Stimulated activated CD4-positive, alpha-beta T cell treated with anti-CD3 and anti-CD28 coated beads, Interleukin-15, amount 100 ng/mL, for 24 hours (primary cell): ENCODE measurements at regions not wholly inside any gene's neighbourhood (a gene's known extent, or its start where the extent isn't known, plus 50 kb on each side); places are given as distances from the start of the nearest gene placed in this dataset.
"Not testable (repeated sequence)": the region's sequence is repeated elsewhere in the genome, so short reads cannot be mapped to it uniquely, and the experiment has no call there.

ENCODE experiments used
- DNase-seq: peaks from one replicate; pipeline ENCODE4 v3.0.0-alpha.2; 2020

DNA sequence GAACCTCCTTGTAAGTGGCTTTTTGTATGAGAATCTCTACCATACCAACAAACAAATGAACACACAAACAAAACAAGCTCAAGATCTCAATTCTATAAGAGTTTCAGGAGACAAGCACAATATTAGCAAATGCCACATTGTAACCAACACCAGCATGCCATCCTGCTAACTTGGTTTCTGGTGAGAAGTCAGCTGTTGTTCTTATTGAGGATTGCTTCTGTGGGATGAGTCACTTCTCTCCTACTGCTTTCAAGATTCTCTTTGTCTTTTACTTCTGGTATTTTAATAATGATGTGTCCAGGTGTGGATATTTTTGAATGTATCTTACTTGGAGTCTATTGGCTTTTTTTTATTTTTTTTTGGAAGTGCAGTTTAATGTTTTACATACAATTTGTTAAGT, 131.7 kb downstream of the BCL2L11 start:
- no peak for DNase-seq

DNA sequence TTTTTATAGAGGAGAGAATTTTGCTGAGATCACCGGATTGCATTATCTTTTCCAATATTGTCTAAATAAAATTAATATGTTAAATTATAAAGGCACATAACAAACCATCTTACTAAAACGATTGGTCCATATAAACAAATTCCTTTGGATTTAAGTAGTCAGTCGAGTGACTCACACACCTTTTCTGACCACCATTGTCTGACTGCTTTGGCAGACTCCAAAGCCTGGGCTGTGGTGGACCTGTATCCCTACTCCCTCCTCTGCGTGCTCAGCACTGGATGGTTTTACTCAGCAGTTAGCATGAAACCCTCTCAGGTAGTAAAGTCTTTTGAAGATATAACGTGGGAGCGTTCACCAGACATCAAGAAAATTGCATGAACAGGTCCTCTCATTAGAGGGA, 134.2 kb downstream of the BCL2L11 start:
- DNase-seq: not testable (repeated sequence)

DNA sequence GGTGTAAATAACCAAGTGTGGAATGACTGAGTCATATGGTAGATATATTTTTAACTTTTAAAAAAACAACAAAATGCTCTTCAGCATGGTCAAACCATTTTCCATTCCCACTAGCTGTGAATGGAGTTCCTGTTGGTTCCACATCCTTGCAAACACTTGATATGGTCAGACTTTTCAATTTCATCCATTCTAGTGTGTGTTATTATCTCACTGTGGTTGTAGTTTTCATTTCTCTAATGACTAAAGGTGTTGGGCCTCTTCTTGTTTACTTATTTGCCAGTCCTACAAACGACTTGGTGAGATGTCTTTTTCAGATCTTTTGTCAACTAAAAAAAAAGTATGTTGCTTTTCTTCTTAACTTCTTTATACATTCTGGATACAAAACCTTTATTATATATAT, 135.9 kb downstream of the BCL2L11 start:
- DNase-seq: not testable (repeated sequence)

DNA sequence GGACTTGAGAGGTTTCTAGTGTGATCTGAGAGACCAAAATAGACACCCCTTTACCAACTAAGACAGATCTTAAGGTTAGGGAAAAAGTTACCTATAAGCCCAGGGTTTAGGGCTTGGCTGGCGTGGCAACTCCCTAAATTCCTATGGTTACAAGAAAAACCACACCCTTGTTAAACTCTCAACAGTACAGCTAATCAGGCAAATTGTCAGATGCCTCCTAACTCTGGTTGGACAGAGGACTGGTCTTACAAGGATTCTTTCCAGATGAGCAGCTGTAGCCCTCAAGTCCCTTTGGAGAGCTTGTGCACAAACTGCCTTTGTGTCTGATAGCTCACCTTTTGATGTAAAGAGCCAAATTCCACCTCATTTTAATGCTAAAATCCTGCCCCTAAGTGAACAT, 136.9 kb downstream of the BCL2L11 start:
- not testable (repeated sequence) for DNase-seq

DNA sequence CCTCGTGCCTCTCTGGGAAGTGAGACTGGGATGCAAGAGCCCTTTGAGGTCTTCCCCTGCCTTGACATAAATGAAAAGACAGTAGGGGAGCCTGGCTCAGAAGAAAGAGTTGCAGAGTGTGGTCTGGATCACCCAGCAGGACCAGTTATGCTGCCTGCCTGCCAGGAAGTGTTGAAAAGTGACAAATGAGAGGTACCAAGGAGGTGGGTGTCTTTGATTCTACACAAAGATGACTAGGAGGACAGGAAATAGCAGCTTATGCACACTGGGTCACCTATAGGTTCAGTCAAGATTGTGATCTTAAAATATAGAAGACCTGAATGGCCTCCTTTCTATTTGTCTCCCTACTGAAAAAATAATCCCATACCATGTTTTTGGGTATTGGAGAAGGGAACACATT, 137.6 kb downstream of the BCL2L11 start:
- not testable (repeated sequence) for DNase-seq

DNA sequence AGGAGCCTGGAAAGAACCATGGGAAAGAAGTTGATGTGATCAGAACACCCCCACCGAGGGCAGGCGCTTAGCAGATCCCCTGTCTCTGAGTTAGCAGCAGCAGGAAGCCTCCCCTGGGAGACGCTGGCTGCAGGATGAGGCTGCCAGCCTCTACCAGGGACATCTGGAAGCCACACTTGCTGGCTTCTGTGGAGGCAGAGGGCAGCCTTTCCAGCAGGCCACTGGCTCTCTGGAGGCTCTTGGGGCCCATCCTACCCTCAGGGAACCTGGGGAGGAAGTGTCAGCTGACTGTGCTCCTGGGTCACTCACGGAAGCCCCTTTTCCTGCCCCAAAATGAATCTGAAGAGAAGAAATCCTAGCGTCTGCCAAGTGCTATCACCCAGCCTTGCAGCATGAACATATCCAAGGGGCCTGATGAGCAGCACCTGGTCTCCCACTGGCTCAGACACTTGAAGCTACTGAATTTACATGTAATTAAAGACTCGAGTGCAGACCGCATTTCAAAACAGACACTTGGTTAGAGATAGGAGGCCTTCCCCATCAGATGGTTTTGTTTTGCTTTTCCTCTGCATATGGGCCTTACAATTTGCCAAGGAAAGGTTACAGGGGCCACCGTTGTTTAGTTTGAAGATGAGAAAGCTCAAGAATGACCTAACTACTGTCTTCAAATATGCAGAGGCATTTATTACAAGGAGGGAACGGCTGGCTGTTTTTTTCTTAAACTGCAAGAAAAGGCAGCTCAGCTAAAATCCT, 142.1 kb downstream of the BCL2L11 start:
- DNase-seq: not testable (repeated sequence)

DNA sequence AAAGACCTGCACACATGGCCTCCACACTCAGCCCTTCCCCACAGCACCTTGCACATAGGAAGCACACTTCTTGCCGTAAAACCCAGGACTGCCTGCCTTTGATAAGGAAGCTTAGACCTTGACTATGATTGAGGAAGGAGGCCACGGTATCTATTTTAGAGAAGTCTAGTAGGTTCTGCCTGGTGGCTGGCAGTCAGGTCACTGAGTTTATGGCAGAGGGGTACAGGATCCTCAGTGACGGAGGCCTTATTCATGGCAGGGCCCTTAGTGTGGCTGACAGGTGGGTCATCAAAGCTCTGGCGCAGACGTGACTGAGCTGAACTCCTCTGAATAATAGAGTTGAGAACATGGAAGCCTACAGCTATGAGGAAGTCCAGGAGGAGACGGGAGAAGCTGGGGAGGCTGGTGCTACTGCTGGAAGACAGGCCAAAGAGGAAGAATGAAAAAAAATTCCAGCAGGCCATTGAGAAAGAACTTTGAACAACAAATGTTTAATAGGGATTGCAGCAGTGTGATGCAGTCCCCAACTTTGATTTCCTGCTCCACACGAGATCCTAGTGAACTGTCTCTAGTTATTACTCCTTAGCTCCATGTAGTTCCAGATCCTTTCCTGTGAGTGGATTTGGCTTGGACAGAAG, 142.8 kb downstream of the BCL2L11 start:
- DNase-seq: not testable (repeated sequence)

DNA sequence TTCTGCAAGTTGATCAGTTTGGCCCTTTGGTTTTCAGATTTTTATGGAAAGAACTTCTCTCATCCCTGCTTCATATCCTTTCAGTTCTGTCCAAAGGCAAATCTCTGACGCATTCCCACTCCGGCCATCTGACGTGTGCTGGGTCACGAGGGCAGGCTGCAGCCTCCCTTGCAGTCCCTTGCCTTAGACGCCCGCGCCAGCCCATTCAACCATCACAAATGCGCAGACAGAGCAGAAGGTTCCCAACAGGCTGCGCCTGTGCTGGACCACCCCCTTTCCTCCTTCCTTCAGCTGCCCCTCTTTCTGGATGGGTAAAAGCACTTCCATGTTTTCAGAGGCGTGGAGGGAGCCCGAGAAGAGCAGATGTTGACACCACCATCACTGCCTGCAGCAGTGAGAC, 144.2 kb downstream of the BCL2L11 start:
- not testable (repeated sequence) for DNase-seq

DNA sequence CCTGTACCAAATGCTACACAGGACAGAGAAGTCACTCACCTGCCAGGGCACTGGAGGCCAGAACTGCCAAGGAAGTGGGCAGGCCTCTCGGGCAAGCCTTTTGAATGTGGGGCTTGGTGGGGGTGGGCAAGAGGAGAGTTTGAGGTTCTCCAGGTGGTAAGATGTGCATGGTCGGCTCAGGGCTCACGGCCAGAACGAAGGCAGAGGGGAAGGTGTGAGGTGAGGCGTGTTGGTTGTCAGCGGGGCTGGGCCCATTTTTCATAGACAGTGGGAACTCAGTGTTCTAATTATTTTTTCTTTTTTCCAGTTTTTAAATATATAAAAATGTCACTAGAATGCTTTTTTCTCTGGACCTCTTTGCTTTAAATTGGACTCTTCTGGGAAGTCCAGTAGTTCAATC, 145.8 kb downstream of the BCL2L11 start:
- DNase-seq: not testable (repeated sequence)

DNA sequence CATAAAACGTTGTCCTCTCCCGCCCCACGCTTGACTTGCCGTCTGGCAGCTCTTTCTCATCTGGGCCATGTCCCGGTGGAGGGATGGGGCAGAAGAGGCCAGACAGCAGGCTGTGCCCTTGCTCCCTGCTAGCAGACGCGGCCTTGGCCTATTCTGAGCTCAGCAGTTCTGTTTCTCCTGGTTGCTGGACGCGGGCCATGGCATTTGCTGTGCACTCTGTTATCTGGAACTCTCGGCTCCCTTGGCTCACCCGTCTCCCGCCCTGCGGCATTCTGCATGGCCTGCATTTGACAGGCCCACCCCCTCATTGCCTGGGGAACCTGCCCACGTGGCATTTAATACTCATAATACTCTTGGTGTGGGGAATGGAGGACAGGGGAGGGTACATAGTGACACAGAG, 146.3 kb downstream of the BCL2L11 start:
- DNase-seq: not testable (repeated sequence)

DNA sequence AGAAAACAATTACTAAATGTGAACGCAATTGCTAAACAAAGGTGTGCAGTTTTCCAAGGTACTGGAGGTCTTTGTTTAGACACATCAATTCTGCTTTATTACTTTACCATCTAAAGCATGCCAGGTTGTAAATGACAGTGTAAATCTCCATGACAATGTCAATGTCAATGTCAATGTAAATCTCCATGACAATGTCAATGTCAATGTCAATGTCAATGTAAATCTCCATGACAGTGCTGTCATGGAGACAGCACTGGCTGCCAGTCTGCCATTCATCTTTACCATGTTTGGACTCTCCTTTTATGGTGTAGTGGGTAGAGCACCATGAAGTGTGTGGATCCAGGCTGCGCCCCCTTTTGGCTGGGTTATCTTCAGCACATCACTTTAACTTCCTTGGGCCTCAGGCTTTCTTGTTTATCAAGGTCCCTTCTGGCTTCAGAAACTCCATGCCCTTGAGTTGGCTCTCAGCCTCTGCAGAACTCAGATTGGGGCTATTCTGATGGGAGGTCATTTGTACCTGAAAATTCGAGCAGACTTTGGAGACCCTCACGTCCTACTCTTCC, 149.1 kb downstream of the BCL2L11 start:
- not testable (repeated sequence) for DNase-seq

DNA sequence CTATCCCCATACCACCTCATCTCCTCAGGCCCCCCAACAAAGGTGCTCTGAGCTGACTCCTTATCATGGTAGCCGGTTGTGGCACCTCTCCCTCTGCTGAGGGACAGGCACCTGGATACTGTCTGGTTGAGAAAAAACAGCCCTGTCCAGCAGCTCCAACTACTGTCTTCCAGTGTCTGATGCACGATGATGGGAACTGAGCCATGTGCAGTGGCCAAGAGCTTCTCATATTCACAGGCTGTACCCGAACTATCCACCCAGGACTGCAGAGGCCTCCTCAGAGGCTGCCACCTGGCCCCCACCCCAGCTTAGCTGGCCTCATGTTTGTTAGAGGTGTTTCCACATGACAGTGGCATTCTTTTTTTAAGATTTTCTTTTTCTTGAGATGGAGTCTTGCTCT, 149.9 kb downstream of the BCL2L11 start:
- DNase-seq: not testable (repeated sequence)

DNA sequence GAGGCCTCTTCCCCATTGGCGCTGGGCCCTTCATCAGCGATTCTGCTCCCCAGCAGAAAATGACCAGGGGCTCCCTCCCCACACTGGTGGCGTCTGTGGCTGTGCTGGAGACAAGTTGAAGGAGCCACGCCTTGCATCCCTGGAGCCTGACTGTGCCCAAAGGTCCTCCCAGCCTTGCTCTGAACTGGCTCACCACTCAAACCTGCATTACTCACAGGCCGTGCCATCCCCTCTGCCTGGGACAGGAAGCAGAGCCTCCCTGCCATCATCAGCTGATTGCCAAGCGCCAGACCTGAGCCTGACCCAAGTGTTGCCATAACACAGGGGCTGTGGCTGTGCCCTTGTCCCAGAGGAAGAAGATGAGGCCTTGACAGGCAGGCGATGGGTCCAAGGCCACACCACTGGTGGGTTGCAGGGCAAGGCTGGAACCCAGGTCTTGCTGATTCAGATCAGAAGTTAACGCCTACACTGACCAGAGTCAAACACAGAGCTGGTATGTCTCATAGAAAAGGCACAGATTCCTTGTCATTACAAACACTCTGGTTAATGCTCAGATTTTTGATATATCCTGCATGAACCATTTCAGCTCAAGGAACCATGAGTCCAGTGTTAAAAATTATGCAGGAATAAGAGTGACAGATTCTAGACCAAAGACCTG, 151.1 kb downstream of the BCL2L11 start:
- DNase-seq: not testable (repeated sequence)

DNA sequence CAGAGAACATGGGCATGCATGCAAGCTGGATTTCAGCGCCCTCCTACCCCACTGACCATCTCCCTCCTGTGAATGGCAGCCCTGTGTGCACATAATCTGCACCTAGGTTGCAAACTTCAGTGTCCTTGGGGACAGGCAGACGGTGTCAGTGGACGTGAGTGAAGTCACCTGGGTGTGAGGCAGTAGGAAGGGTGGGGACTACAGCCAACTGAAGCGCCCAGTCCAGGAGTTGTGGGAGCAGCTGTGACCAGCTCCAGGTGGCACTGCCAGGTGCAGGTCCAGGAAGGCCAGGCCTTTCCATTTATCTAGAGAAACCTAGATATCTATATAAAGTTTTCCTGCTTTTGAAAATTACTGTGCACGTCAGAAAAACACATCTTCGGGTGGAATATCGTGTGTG, 152.3 kb downstream of the BCL2L11 start:
- DNase-seq: not testable (repeated sequence)

DNA sequence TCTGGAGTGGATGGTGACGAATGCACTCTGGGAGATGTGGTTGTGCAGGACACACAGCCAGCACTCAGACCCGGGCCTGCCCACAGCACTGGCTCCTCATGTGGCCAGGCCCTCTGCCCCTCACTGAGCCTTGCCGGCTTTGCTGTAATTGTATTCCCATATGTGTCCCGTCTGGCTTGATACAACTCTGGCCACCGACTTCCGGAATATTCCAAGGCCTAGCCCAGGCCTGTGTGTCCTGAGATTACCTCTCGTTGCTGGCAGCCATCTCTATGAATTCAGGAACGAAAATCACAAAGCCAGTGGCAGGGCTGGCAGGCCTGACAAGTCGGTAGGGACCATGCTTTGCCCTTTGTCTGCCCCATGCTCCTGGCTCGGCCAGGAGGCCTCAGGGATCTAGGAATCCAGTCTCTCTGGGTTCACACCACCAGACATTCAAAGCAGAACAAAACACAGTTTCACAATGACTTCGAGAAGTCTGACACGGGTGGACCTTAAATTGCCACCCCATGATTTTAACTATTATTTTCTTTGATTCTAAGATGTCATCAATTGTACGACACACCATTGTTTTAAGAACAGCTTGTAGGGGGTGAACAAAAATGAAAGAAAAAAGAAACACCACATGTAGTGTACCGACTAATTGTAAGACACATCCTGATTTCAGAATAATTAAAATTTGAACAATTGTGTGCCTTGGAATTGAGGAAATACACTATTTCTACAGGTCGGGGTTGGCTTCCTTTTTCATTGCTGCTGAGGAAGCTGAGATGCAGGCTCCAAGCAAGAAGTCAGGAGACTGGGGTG, 154.5 kb downstream of the BCL2L11 start:
- not testable (repeated sequence) for DNase-seq

DNA sequence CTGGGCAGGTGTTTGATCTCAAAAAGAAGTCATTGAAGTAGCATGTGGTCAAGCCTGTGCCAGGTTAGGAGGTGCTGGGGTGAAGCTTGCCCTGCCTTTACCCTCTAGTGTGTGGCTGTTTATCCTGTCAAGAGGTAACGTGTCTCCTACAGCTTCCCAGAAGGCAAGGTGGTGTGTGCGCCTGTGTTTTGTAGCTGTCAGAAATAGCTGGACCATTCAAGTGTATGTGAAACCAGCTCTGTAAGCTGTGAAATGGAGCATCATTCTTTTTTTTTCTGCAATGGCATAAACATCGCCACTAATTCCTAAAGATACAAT, 155.1 kb downstream of the BCL2L11 start:
- not testable (repeated sequence) for DNase-seq

DNA sequence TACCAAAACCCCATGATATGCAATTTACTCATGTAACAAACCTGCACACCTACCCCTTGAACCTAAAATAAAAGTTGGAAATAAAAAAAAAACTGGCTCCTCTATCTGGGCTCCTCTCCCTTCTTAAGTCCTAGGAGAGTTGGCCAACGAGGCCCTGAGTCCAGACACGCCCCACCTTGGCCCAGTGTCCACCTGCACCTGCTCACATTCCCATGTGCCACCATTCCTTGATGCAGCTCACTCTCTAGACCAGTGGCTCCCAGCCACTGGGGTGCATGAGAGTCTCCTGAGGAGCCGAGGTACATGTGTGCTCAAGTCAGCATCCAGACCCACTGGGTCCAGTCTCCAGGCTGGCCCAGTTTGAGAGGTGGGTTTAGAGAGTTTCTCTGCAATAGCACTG, 157.4 kb downstream of the BCL2L11 start:
- not testable (repeated sequence) for DNase-seq

DNA sequence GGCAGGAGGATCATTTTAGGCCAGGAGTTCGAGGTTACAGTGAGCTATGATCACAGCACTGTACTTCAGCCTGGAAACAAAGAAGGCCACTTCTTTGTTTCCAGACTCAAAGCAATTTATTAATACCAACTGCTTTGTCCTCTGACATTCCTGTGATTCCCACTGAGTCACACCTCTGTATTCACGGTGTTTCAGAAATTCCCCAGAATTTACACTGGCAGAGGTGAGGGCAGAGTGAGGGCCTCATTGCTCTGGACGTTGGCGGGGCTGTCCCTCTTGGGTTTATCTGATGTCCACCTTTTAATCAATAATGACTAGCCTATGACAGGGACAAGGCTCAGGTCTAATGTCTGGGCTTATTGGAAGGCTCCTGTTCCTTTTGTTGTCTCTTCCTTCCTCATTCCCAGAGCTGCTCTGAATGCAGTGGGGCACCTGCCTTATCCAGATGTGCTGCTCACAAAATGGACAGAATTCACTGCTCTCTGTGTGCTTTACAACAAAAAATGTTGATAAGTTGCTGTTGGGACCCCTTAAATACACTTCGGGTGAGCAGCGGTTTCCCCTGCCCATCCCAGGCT, 160.1 kb downstream of the BCL2L11 start:
- not testable (repeated sequence) for DNase-seq

DNA sequence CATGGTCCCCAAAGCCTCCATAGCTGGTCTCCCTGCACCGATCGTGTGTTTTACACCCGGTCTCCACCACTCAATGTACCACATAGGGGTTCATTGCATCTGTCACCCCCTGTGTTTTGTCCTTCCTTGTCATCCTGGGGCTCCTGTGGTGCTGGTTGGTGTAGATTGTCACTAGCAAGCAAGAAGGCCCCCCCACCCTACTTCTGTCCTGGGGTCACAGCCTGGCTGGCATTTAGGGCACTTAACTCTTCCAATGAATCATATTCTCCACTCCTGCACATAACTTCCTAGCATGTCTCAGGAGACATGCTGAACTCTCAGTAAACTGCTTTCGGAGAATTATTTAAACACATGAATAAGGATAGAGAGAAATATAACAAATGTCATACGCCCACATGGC, 161.4 kb downstream of the BCL2L11 start:
- DNase-seq: not testable (repeated sequence)

DNA sequence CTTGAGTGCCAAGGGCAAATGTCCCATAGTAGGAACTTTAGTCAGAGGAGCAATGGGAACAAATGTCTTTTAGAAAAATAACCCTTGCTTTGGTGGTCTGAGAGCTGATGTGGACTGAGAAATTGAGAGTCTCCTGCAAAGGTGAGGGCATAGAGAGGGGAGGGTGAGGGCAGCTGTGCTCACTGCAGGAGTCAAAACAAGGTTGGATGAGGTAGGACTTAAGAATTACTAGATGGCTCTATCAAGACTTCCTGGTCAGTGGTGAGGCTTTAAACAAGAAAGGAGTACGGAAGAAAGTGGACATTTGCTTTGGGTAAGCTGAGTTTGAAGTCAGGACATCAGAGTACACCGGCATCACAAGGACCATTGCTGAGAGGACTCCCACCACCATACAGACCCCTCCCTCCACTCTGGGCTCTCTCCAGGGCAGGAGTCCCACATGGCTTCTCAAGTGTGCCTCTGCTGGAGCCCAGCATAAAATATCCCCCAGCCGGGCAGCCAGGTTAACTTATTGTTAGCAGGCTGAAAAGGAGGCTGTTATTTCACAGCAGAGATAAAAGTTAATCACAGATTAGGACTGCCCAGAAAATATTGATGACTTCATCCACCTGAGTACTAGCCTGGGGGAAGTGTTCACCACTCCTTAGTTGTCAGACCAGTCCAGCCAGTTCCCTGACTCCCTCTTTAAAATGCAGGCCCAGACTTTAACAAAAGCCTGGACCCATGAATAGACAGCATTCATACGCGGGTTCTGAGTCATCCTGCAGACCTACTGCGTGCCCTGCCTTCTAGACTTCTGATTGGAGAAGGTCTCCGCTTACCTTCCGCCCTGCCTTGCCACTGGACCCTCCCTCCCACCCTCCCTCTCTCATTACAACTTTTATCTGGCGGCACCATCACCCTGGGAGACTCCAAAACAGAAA, 167.2 kb downstream of the BCL2L11 start:
- DNase-seq: not testable (repeated sequence)

DNA sequence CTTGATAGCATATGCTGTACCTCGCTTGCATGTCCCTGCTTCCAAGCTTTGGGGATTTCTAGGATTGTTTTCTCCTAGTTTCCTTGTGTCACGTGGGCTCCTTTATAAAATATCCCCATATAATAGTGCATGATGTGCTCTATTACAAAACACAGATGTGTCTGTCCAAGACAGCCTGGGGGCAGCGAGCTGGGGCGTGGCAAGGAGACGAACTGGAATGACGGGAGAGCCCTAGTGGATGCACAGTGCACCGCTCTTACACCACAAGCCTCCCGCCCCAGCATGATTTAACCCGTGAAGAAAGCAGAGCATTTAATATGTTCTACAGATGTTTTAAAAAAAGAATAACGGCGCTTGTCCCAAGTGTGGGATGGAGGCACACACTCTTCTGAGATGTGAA, 169.7 kb downstream of the BCL2L11 start:
- not testable (repeated sequence) for DNase-seq
